CD1c-positive myeloid dendritic cell (primary cell): ENCODE measurements at regions not wholly inside any gene's neighbourhood (a gene's known extent, or its start where the extent isn't known, plus 50 kb on each side); places are given as distances from the start of the nearest gene placed in this dataset.
"Not testable (repeated sequence)": the region's sequence is repeated elsewhere in the genome, so short reads cannot be mapped to it uniquely, and the experiment has no call there.

Experiments used
- DNase-seq: peaks from one replicate; pipeline ENCODE4 v3.0.0-alpha.2; 2016; ENCODE audit errors: extremely low spot score

GRCh38 chr3:5473471-5473870, 286.0 kb downstream of the EDEM1 start:
- no peak for DNase-seq

GRCh38 chr3:5476403-5476802, 288.9 kb downstream of the EDEM1 start:
- no peak for DNase-seq

- DNase-seq = peak; percentile 17
These were observed 291.8 kb downstream of the EDEM1 start for GRCh38 chr3:5479229-5479799.

GRCh38 chr3:5480190-5480589, 292.7 kb downstream of the EDEM1 start:
- no peak for DNase-seq

GRCh38 chr3:5485427-5485826, 297.9 kb downstream of the EDEM1 start:
- no peak for DNase-seq

- no peak for DNase-seq
These were observed 301.3 kb downstream of the EDEM1 start for GRCh38 chr3:5488771-5489170.

- DNase-seq = peak; percentile 15
These were observed 302.0 kb downstream of the EDEM1 start for GRCh38 chr3:5489536-5489935.

GRCh38 chr3:5494905-5495519, 307.5 kb downstream of the EDEM1 start:
- DNase-seq = peak; percentile 37

GRCh38 chr3:5497497-5497896, 310.0 kb downstream of the EDEM1 start:
- DNase-seq = no peak

GRCh38 chr3:5498981-5499380, 311.5 kb downstream of the EDEM1 start:
- no peak for DNase-seq

- no peak for DNase-seq
These were observed 311.9 kb downstream of the EDEM1 start for GRCh38 chr3:5499404-5499803.

GRCh38 chr3:5503136-5503535, 315.6 kb downstream of the EDEM1 start:
- DNase-seq = no peak

GRCh38 chr3:5504135-5504534, 316.6 kb downstream of the EDEM1 start:
- DNase-seq = no peak

- no peak for DNase-seq
These were observed 317.7 kb downstream of the EDEM1 start for GRCh38 chr3:5505163-5505562.

GRCh38 chr3:5505997-5506396, 318.5 kb downstream of the EDEM1 start:
- DNase-seq = no peak

GRCh38 chr3:5508860-5509259, 321.4 kb downstream of the EDEM1 start:
- not testable (repeated sequence) for DNase-seq

GRCh38 chr3:5510300-5510699, 322.8 kb downstream of the EDEM1 start:
- no peak for DNase-seq

GRCh38 chr3:5517921-5518320, 330.4 kb downstream of the EDEM1 start:
- no peak for DNase-seq

GRCh38 chr3:5520237-5520636, 332.7 kb downstream of the EDEM1 start:
- DNase-seq = no peak

GRCh38 chr3:5523125-5523524, 335.6 kb downstream of the EDEM1 start:
- DNase-seq = no peak

- DNase-seq = no peak
These were observed 343.5 kb downstream of the EDEM1 start for GRCh38 chr3:5531039-5531438.

GRCh38 chr3:5531741-5532290, 344.3 kb downstream of the EDEM1 start:
- no peak for DNase-seq

- no peak for DNase-seq
These were observed 353.0 kb downstream of the EDEM1 start for GRCh38 chr3:5540532-5540931.

- no peak for DNase-seq
These were observed 355.0 kb downstream of the EDEM1 start for GRCh38 chr3:5542472-5542871.
